Neural cell (in vitro differentiated cells): ENCODE measurements at regions not wholly inside any gene's neighbourhood (a gene's known extent, or its start where the extent isn't known, plus 50 kb on each side); places are given as distances from the start of the nearest gene placed in this dataset.

Experiments used
- H2AFZ ChIP-seq: fragments of 200-600, 300-800 bp; sonication (generic), shearing (Covaris generic); 2 replicates; pipeline ENCODE4 v1.6.0; 2014; ENCODE audit warnings: low read depth, mild to moderate bottlenecking, antibody characterized with exemption, low read length, moderate library complexity
- H3F3A ChIP-seq: fragments of 200-600 bp; shearing (Covaris generic); 2 replicates; pipeline ENCODE4 v1.6.1; 2016; ENCODE audit warnings: mild to moderate bottlenecking, moderate library complexity, mixed read lengths, antibody characterized with exemption, low read length; ENCODE audit not compliant: insufficient read depth, poor library complexity, severe bottlenecking
- H3K27ac ChIP-seq: fragments of 200-600, 300-800 bp; sonication (generic), shearing (Covaris generic); 2 replicates; pipeline ENCODE4 v1.5.1; 2014; ENCODE audit warnings: mild to moderate bottlenecking, low read length, moderate library complexity
- H3K27me3 ChIP-seq: fragments of 300-800, 200-600 bp; sonication (generic), shearing (Covaris generic); 2 replicates; pipeline ENCODE4 v1.6.0; 2014; ENCODE audit warnings: mild to moderate bottlenecking, low read depth, low read length, moderate library complexity; ENCODE audit not compliant: insufficient read depth
- H3K36me3 ChIP-seq: fragments of 300-800, 200-600 bp; sonication (generic), shearing (Covaris generic); 2 replicates; pipeline ENCODE4 v1.5.1; 2014; ENCODE audit warnings: mild to moderate bottlenecking, antibody characterized with exemption, low read length, moderate library complexity; ENCODE audit not compliant: insufficient read depth
- H3K4me2 ChIP-seq: fragments of 300-800, 200-600 bp; sonication (generic), shearing (Covaris generic); 2 replicates; pipeline ENCODE4 v1.6.0; 2014; ENCODE audit warnings: mild to moderate bottlenecking, low read length
- H3K4me3 ChIP-seq: fragments of 300-800, 200-600 bp; sonication (generic), shearing (Covaris generic); 2 replicates; pipeline ENCODE4 v1.5.1; 2014; ENCODE audit warnings: mild to moderate bottlenecking, low read length, moderate library complexity
- H3K79me2 ChIP-seq: fragments of 200-600 bp; shearing (Covaris generic); replicated peaks from 2 replicates; pipeline ENCODE4 v1.6.0; 2014; ENCODE audit warnings: mild to moderate bottlenecking, low read length, moderate library complexity; ENCODE audit not compliant: insufficient read depth
- H3K9ac ChIP-seq: fragments of 300-800, 200-600 bp; sonication (generic), shearing (Covaris generic); 2 replicates; pipeline ENCODE4 v1.6.1; 2016; ENCODE audit warnings: mild to moderate bottlenecking, low read length, mixed read lengths
- H3K9me2 ChIP-seq: fragments of 200-600 bp; shearing (Covaris generic); 2 replicates; pipeline ENCODE4 v1.6.1; 2016; ENCODE audit warnings: mild to moderate bottlenecking, low read length, mixed read lengths; ENCODE audit not compliant: insufficient read depth
- H3K9me3 ChIP-seq: fragments of 200-600, 300-800 bp; sonication (generic), shearing (Covaris generic); 2 replicates; pipeline ENCODE4 v1.6.1; 2016; ENCODE audit warnings: mild to moderate bottlenecking, mixed run types, low read length, moderate library complexity, mixed read lengths
- H4K20me1 ChIP-seq: fragments of 200-600 bp; shearing (Covaris generic); 2 replicates; pipeline ENCODE4 v1.6.1; 2016; ENCODE audit warnings: mild to moderate bottlenecking, mixed run types; ENCODE audit not compliant: insufficient read depth
- EP300 ChIP-seq: fragments of 450-650 bp; conservative IDR thresholded peaks from 2 replicates; pipeline ENCODE4 v1.6.1; 2014; ENCODE audit warnings: antibody characterized with exemption, mild to moderate bottlenecking, moderate library complexity; ENCODE audit not compliant: poor library complexity, severe bottlenecking
- EZH2 ChIP-seq: fragments of 200-600, 300-800 bp; shearing (Covaris generic), sonication (generic); IDR thresholded peaks from 2 replicates; pipeline ENCODE4 v1.6.1; 2014; ENCODE audit warnings: antibody characterized with exemption, low read length, borderline replicate concordance, mild to moderate bottlenecking; ENCODE audit not compliant: insufficient read depth, poor library complexity, severe bottlenecking
- MXI1 ChIP-seq: fragments of 450-650 bp; conservative IDR thresholded peaks from 2 replicates; pipeline ENCODE4 v1.6.1; 2014; ENCODE audit warnings: antibody characterized with exemption, mild to moderate bottlenecking; ENCODE audit not compliant: poor library complexity, severe bottlenecking
- POLR2AphosphoS5 ChIP-seq: IDR thresholded peaks from 2 replicates; pipeline ENCODE4 v1.6.1; 2012
- RAD21 ChIP-seq: fragments of 450-650 bp; conservative IDR thresholded peaks from 2 replicates; pipeline ENCODE4 v1.6.1; 2014; ENCODE audit warnings: antibody characterized with exemption, mild to moderate bottlenecking, moderate library complexity
- SMC3 ChIP-seq: fragments of 450-650 bp; conservative IDR thresholded peaks from 2 replicates; pipeline ENCODE4 v1.6.1; 2014; ENCODE audit warnings: antibody characterized with exemption, mild to moderate bottlenecking, moderate library complexity; ENCODE audit not compliant: poor library complexity
- TAF1 ChIP-seq: IDR thresholded peaks from 2 replicates; pipeline ENCODE4 v1.6.1; 2012; ENCODE audit warnings: low read depth
- TF ChIP-seq, protein P1 (sequence below): IDR thresholded peaks from 2 replicates; pipeline ENCODE4 v1.6.1; 2012; ENCODE audit warnings: borderline replicate concordance
- TF ChIP-seq, protein P2 (sequence below): fragments of 450-650 bp; IDR thresholded peaks from 2 replicates; pipeline ENCODE4 v1.5.1; 2014; ENCODE audit warnings: antibody characterized with exemption, mild to moderate bottlenecking, moderate library complexity; ENCODE audit not compliant: poor library complexity, severe bottlenecking

DNA sequence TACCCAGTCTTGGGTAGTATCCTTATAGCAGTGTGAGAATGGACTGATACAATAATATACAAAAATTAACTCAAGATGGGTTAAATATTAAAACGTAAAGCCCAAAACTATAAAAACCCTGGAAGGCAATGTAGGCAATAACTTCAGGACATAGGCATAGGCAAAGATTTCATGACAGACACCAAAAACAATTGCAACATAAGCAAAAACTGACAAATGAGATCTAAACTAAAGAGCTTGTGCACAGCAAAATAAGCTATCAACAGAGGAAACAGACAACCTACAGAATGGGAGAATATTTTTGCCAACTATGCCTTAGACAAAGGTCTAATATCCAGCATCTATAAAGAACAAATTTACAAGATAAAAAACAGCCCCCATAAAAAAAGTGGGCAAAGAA lies 204.8 kb upstream of the CCDC54 start:
- Histone ChIP-seq H3K79me2 (no peaks in the 10 kb centered on the region), H3K27ac (no peak overlapping the region), H3K4me2 (no peak overlapping the region), H3K9me2 (no peaks in the 10 kb centered on the region), H2AFZ (no peak overlapping the region), H3F3A (no peaks in the 10 kb centered on the region), H3K9me3 (no peaks in the 10 kb centered on the region), H3K9ac (no peak overlapping the region), H3K36me3 (no peaks in the 10 kb centered on the region), H3K27me3 (no peaks in the 10 kb centered on the region), H3K4me3 (no peak overlapping the region), H4K20me1 (no peaks in the 10 kb centered on the region)
- TF ChIP-seq, protein P1, sequence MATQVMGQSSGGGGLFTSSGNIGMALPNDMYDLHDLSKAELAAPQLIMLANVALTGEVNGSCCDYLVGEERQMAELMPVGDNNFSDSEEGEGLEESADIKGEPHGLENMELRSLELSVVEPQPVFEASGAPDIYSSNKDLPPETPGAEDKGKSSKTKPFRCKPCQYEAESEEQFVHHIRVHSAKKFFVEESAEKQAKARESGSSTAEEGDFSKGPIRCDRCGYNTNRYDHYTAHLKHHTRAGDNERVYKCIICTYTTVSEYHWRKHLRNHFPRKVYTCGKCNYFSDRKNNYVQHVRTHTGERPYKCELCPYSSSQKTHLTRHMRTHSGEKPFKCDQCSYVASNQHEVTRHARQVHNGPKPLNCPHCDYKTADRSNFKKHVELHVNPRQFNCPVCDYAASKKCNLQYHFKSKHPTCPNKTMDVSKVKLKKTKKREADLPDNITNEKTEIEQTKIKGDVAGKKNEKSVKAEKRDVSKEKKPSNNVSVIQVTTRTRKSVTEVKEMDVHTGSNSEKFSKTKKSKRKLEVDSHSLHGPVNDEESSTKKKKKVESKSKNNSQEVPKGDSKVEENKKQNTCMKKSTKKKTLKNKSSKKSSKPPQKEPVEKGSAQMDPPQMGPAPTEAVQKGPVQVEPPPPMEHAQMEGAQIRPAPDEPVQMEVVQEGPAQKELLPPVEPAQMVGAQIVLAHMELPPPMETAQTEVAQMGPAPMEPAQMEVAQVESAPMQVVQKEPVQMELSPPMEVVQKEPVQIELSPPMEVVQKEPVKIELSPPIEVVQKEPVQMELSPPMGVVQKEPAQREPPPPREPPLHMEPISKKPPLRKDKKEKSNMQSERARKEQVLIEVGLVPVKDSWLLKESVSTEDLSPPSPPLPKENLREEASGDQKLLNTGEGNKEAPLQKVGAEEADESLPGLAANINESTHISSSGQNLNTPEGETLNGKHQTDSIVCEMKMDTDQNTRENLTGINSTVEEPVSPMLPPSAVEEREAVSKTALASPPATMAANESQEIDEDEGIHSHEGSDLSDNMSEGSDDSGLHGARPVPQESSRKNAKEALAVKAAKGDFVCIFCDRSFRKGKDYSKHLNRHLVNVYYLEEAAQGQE, result no peak
- no peak for TF ChIP-seq EP300
- TF ChIP-seq RAD21, result no peak
- no peak for TF ChIP-seq SMC3
- TF ChIP-seq, protein P2, sequence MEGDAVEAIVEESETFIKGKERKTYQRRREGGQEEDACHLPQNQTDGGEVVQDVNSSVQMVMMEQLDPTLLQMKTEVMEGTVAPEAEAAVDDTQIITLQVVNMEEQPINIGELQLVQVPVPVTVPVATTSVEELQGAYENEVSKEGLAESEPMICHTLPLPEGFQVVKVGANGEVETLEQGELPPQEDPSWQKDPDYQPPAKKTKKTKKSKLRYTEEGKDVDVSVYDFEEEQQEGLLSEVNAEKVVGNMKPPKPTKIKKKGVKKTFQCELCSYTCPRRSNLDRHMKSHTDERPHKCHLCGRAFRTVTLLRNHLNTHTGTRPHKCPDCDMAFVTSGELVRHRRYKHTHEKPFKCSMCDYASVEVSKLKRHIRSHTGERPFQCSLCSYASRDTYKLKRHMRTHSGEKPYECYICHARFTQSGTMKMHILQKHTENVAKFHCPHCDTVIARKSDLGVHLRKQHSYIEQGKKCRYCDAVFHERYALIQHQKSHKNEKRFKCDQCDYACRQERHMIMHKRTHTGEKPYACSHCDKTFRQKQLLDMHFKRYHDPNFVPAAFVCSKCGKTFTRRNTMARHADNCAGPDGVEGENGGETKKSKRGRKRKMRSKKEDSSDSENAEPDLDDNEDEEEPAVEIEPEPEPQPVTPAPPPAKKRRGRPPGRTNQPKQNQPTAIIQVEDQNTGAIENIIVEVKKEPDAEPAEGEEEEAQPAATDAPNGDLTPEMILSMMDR, result no peak
- TF ChIP-seq TAF1, result no peak
- TF ChIP-seq POLR2AphosphoS5, result no peak

DNA sequence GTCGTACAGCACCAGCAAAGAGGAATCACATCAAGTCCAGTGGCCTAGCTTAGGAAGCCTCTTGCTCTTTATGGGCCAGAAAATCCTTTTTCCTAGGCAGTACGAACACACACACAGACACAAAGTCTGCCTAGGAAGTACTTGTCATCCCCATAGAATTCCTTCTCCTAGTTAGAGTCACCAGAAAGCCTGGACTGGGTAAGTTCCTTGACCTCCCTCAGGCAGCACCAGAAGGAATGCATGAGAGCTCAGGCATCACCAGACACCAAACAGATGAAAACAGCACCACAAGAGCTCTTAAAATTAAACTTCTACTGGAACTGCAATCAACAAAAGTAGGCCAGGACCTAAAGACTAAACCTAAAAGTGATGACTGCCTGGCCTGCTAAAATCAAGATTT lies 192.9 kb upstream of the CCDC54 start:
- H3K4me3 ChIP-seq, result no peak overlapping the region
- H4K20me1 ChIP-seq, result no peaks in the 10 kb centered on the region
- H3K79me2 ChIP-seq, result no peaks in the 10 kb centered on the region
- no peaks in the 10 kb centered on the region for H3K9me3 ChIP-seq
- H3K27me3 ChIP-seq, result no peaks in the 10 kb centered on the region
- H3K4me2 ChIP-seq, result no peak overlapping the region
- H3K9ac ChIP-seq, result no peak overlapping the region
- no peak overlapping the region for H2AFZ ChIP-seq
- no peak overlapping the region for H3K27ac ChIP-seq
- no peak for TF ChIP-seq EP300
- no peak for TF ChIP-seq TAF1
- no peak for TF ChIP-seq SMC3
- no peak for TF ChIP-seq POLR2AphosphoS5
- TF ChIP-seq, protein P1, result no peak
- no peak for TF ChIP-seq RAD21
- TF ChIP-seq MXI1, result no peak
- TF ChIP-seq, protein P2, result no peak
- TF ChIP-seq EZH2, result no peak
- H3K9me2 ChIP-seq, result no peaks in the 10 kb centered on the region
- H3K36me3 ChIP-seq, result no peaks in the 10 kb centered on the region
- no peaks in the 10 kb centered on the region for H3F3A ChIP-seq
